Kidney (tissue), 13 donors: ENCODE measurements at regions not wholly inside any gene's neighbourhood (a gene's known extent, or its start where the extent isn't known, plus 50 kb on each side); places are given as distances from the start of the nearest gene placed in this dataset.

Experiments used
- DNase-seq, 5 donors: peaks; one replicate each; pipeline ENCODE4 v3.0.0-alpha.2; 2013 to 2020
- FAIRE-seq: peaks from 2 replicates; lab custom pipeline; 2012; peaks lifted over from hg19 to GRCh38; lab: Jason Lieb, UNC
- H3K27ac ChIP-seq, 2 donors: one replicate each; pipeline ENCODE4 v1.7.0; 2013; ENCODE audit warnings: low read depth in 2 of 2, low read length in 2 of 2, inconsistent platforms in 1 of 2
- H3K27me3 ChIP-seq: one replicate; pipeline ENCODE4 v1.7.1; 2013; ENCODE audit warnings: low read length, inconsistent platforms; ENCODE audit not compliant: control insufficient read depth, insufficient read depth
- H3K36me3 ChIP-seq, 3 donors: one replicate each; pipeline versions ENCODE4 v1.7.0 to v1.7.1; 2013; ENCODE audit warnings: low read length in 3 of 3, control low read depth in 1 of 3, inconsistent platforms in 1 of 3; ENCODE audit not compliant: insufficient read depth in 3 of 3, control insufficient read depth in 2 of 3
- H3K4me1 ChIP-seq, 3 donors: one replicate each; pipeline versions ENCODE4 v1.7.0 to v1.7.1; 2013; ENCODE audit warnings: low read length in 3 of 3, inconsistent platforms in 1 of 3, low read depth in 1 of 3; ENCODE audit not compliant: control insufficient read depth in 2 of 3, insufficient read depth in 2 of 3
- H3K4me3 ChIP-seq, 3 donors: one replicate each; pipeline versions ENCODE4 v1.7.0 to v1.8.1; 2013; ENCODE audit warnings: low read length in 3 of 3, control low read depth in 1 of 3, inconsistent platforms in 1 of 3
- H3K9ac ChIP-seq, 3 donors: one replicate each; pipeline versions ENCODE4 v1.7.0 to v1.7.1; 2013; ENCODE audit warnings: low read length in 3 of 3, control low read depth in 1 of 3, inconsistent platforms in 1 of 3
- H3K9me3 ChIP-seq, 3 donors: one replicate each; pipeline versions ENCODE4 v1.7.0 to v1.7.1; 2013; ENCODE audit warnings: low read length in 3 of 3, control low read depth in 1 of 3, inconsistent platforms in 1 of 3; ENCODE audit not compliant: control insufficient read depth in 2 of 3, insufficient read depth in 1 of 3
- CTCF ChIP-seq: IDR thresholded peaks from 3 replicates; pipeline ENCODE4 v1.5.1; 2012; ENCODE audit warnings: mild to moderate bottlenecking, moderate library complexity, borderline replicate concordance; ENCODE audit not compliant: insufficient read depth; ENCODE audit errors: extremely low read depth
- intact Hi-C: fragments of 100-400 bp; cut with DNase I; formaldehyde crosslinking; loops from one replicate; pipeline ENCODE4 v1.11.1; 2022
- donor health status: control.
- donor health status: control.
- donor health status: control.
- donor health status: control.
- donor health status: control.
- donor health status: DM: yes; HTN: yes; CAD: no.
- donor health status: Normal renal cell carcinoma (clear cell type).

DNA sequence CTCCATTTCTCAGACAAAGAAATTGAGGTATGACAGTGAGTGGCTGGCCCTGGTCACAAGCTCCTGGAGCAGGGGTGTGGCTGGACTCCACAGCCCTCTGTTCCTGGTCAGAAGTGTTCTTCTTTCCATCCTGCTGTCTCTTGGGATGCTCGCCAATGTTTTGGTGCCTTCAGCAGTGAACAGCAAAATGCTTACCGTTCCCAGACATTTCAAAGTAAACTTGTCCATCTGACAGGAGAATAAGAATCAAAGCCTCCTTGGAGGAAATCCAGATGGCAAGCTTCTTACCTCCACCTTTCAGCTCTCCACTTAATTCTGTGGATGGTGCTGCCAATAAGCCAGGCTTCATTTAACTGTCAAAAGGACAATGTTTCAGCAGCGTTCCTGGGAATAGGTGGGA, 954.1 kb downstream of the UQCRFS1 start:
- H3K36me3 ChIP-seq, result no peaks in the 10 kb centered on the region
- H3K4me1 ChIP-seq, result no peaks in the 10 kb centered on the region
- intact Hi-C loops, result no loop called here
- no peak for FAIRE-seq
- peaks cover 0 to 4% (median 0%) of the 10 kb centered on the region in 3 donors for H3K9me3 ChIP-seq
- H3K27ac ChIP-seq, result no peak overlapping the region
- no peak overlapping the region for H3K9ac ChIP-seq
- no peak for DNase-seq
- TF ChIP-seq CTCF, result no peak
- no peak overlapping the region for H3K4me3 ChIP-seq
- no peaks in the 10 kb centered on the region for H3K27me3 ChIP-seq

GRCh38 chr19:28257396-28257795, 955.6 kb downstream of the UQCRFS1 start:
- Histone ChIP-seq H3K4me1 (no peaks in the 10 kb centered on the region), H3K27me3 (no peaks in the 10 kb centered on the region), H3K4me3 (no peak overlapping the region), H3K36me3 (no peaks in the 10 kb centered on the region), H3K27ac (no peak overlapping the region), H3K9ac (no peak overlapping the region), H3K9me3 (peaks cover 0 to 4% (median 0%) of the 10 kb centered on the region in 3 donors)
- FAIRE-seq, result no peak
- no peak for TF ChIP-seq CTCF
- intact Hi-C loops, result no loop called here
- no peak for DNase-seq

GRCh38 chr19:28247243-28247642, 965.7 kb downstream of the UQCRFS1 start:
- intact Hi-C loops, result no loop called here
- no peak for TF ChIP-seq CTCF
- Histone ChIP-seq H3K27me3 (no peaks in the 10 kb centered on the region), H3K9ac (no peak overlapping the region), H3K4me3 (no peak overlapping the region), H3K9me3 (no peaks in the 10 kb centered on the region), H3K27ac (no peak overlapping the region), H3K4me1 (no peaks in the 10 kb centered on the region), H3K36me3 (no peaks in the 10 kb centered on the region)
- DNase-seq (no peak), FAIRE-seq (no peak)

DNA sequence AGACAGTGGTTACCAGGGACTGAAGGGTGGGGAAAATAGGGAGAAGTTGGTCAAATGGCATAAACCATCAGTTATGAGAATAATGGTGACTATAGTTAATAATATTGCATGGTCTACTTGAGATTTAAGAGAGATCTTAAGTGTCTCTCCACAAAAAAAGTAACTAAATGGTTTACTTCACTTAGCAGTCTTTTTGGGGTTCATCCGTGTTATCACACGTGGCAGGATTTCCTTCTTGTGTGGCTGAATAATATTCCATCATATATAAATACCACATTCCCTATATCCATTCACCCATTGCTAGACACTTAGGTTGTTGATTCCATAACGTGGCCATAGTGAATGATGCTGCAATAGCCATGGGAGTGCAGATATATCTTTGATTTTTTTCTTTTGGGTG, 967.0 kb downstream of the UQCRFS1 start:
- no peaks in the 10 kb centered on the region for H3K36me3 ChIP-seq
- H3K9me3 ChIP-seq, result no peaks in the 10 kb centered on the region
- H3K27me3 ChIP-seq, result no peaks in the 10 kb centered on the region
- H3K9ac ChIP-seq, result no peak overlapping the region
- intact Hi-C loops, result no loop called here
- H3K4me3 ChIP-seq, result no peak overlapping the region
- DNase-seq (no peak), FAIRE-seq (no peak)
- H3K27ac ChIP-seq, result no peak overlapping the region
- TF ChIP-seq CTCF, result no peak
- H3K4me1 ChIP-seq, result no peaks in the 10 kb centered on the region
